Mononuclear cell (primary cell): ENCODE measurements at regions not wholly inside any gene's neighbourhood (a gene's known extent, or its start where the extent isn't known, plus 50 kb on each side); places are given as distances from the start of the nearest gene placed in this dataset.
A peak's percentile ranks its signal among the peaks of the same experiment; 100 is the strongest.

ENCODE experiments used
- H3K27me3 ChIP-seq: 2 replicates; pipeline ENCODE4 v1.6.0; 2011; ENCODE audit warnings: low read length, control low read depth; ENCODE audit not compliant: insufficient read depth
- H3K4me1 ChIP-seq: 2 replicates; pipeline ENCODE4 v1.5.1; 2011; ENCODE audit warnings: mild to moderate bottlenecking, low read length, control low read depth; ENCODE audit not compliant: insufficient read depth
- H3K4me3 ChIP-seq: 2 replicates; pipeline ENCODE4 v1.5.1; 2011; ENCODE audit warnings: mild to moderate bottlenecking, low read length, moderate library complexity
- H3K9me3 ChIP-seq: 2 replicates; pipeline ENCODE4 v1.5.1; 2011; ENCODE audit warnings: low read depth, mild to moderate bottlenecking, control low read depth, low read length

DNA sequence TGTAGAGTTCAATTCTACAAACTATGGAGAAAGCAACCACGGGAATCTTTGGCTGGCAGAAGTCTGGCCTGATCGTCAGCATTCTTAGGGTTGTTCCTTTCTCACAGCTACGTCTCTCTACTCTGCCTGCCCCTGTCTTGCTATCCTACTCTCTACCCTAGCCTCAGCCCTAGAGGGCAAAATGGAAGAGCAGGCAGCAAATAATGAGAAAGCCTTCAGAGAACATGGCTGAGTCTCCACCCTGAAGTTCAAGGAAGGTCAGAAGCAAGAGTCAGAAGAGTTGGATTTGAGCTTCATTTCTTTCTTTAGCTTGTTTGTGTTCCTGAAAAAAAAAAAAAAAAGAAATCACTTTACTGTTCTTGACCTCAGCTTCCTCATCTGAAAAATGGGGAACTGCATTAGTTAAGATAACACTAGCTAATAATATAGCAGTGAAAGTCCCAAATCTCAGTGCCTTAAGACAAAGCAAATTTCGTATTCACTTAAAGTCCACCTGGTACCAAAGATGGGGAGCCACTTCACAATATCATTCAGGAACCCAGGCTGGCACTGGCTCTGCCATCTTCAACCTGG, 50.2 kb upstream of the CCND2 start:
- no peaks in the 10 kb centered on the region for H3K27me3 ChIP-seq
- no peaks in the 10 kb centered on the region for H3K9me3 ChIP-seq
- H3K4me3 ChIP-seq: no peak overlapping the region
- peaks cover 40% of the 10 kb centered on the region for H3K4me1 ChIP-seq

GRCh38 chr12:4221258-4221620, 52.3 kb upstream of the CCND2 start:
- peaks cover 49% of the 10 kb centered on the region for H3K4me1 ChIP-seq
- H3K4me3 ChIP-seq: no peak overlapping the region
- H3K9me3 ChIP-seq: no peaks in the 10 kb centered on the region
- no peaks in the 10 kb centered on the region for H3K27me3 ChIP-seq

- Histone ChIP-seq H3K4me1 (peaks cover 53% of the 10 kb centered on the region), H3K9me3 (no peaks in the 10 kb centered on the region), H3K4me3 (no peak overlapping the region), H3K27me3 (no peaks in the 10 kb centered on the region)
Measured at GRCh38 chr12:4220536-4221257, 52.9 kb upstream of the CCND2 start.

DNA sequence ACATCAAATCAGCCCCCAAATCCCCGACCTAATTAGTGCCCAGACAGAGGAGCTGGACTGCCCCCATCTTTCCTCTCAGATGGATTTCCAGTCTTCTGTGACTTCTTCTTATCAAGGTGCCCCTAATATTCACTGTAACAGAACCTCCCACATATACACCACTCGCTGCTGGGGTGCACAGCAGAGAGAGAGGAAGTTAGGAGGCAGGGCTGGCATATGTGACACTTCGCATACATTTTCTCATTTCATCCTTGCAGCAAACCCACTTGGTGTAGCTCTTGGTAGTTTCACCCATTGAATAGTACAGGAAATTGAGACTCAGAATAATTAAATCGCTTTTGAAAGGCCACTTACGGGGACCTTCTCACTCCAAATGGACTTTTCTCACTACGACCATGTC, 56.5 kb upstream of the CCND2 start:
- Histone ChIP-seq H3K4me1 (peaks cover 49% of the 10 kb centered on the region), H3K27me3 (no peaks in the 10 kb centered on the region), H3K4me3 (no peak overlapping the region)

GRCh38 chr12:4216187-4216927, 57.2 kb upstream of the CCND2 start:
- H3K27me3 ChIP-seq: no peaks in the 10 kb centered on the region

More for the DNA sequence above, 56.5 kb upstream of the CCND2 start:
- no peaks in the 10 kb centered on the region for H3K9me3 ChIP-seq

DNA sequence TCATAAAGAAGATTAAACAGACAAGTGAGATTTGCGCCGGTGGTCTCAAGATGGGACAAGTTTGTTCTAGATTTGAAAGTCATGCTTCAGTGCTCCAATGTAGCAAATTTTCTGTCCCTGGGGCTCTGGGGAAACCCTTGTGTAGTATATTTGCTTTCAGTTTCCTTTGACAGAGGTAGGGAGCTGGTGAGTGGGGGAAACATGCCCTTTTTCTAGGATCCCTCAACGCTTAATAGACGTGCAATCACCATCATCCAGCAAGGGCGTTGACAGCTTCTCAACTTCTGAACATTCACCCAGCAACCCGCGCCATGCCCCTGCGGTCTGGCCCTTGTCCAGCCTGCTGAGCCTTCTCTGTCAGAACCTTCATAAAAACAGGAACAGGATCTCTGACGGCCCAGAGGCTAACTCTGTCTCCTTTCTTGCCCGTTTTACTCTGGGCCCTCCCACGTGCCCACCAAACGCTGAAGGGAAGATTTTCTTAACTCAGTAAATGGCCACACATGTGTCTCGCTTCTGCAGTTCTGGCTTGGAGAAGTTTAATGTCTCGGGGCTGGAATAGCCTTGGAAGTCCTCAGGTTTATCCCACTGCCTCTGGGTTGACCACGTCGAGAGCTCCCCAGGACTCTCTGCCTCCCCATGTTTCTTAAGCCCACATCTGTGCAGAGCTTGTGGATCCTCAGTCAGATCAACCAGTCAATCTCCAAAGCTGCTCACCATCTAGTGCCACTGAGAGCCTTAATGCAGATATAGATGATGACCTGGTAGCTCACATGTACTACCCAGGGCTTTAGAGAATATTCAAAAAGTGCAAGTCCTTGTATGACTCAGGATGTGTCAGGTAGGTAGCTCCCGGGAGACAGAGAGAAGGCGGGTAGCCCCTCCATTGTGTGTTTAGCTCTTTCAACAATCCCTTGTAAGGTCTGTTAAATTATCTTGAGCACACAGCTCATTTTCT, 58.1 kb upstream of the CCND2 start:
- peak overlapping the region; percentile 18 for H3K4me3 ChIP-seq

More at GRCh38 chr12:4216187-4216927, 57.2 kb upstream of the CCND2 start:
- Histone ChIP-seq H3K9me3 (no peaks in the 10 kb centered on the region), H3K4me1 (peaks cover 49% of the 10 kb centered on the region), H3K4me3 (no peak overlapping the region)

DNA sequence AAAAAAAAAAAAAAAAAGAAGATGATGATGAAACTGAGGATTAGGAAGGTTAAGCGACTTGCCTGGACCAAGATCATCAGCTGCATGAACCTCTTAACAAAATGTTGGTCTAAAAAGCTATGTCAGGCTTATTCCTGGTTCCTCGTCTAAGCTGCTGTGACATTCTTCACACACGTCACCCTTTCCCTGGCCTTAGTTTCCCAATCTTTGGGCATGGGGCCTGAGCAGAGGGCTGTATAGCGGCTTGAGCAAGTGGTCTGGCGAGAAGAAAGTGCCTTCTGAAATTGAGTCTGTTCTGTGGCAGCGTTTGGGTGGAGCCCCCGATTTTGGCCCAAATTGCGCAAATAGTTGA, 58.7 kb upstream of the CCND2 start:
- H3K4me1 ChIP-seq: peaks cover 41% of the 10 kb centered on the region
- H3K4me3 ChIP-seq: peak overlapping the region; percentile 18
- no peaks in the 10 kb centered on the region for H3K9me3 ChIP-seq
- H3K27me3 ChIP-seq: no peaks in the 10 kb centered on the region

More for the DNA sequence above, 58.1 kb upstream of the CCND2 start:
- Histone ChIP-seq H3K4me1 (peaks cover 47% of the 10 kb centered on the region), H3K9me3 (no peaks in the 10 kb centered on the region), H3K27me3 (no peaks in the 10 kb centered on the region)

GRCh38 chr12:4213471-4213870, 60.1 kb upstream of the CCND2 start:
- H3K27me3 ChIP-seq: no peaks in the 10 kb centered on the region
- H3K4me3 ChIP-seq: no peak overlapping the region
- peaks cover 51% of the 10 kb centered on the region for H3K4me1 ChIP-seq
- no peaks in the 10 kb centered on the region for H3K9me3 ChIP-seq

- no peaks in the 10 kb centered on the region for H3K9me3 ChIP-seq
- H3K27me3 ChIP-seq: no peaks in the 10 kb centered on the region
- no peak overlapping the region for H3K4me3 ChIP-seq
- H3K4me1 ChIP-seq: peaks cover 51% of the 10 kb centered on the region
Measured at GRCh38 chr12:4212845-4213244, 60.7 kb upstream of the CCND2 start.

- no peaks in the 10 kb centered on the region for H3K9me3 ChIP-seq
- no peak overlapping the region for H3K4me3 ChIP-seq
- H3K27me3 ChIP-seq: no peaks in the 10 kb centered on the region
- H3K4me1 ChIP-seq: peaks cover 39% of the 10 kb centered on the region
Measured at GRCh38 chr12:4211372-4211771, 62.2 kb upstream of the CCND2 start.

GRCh38 chr12:4210183-4210582, 63.4 kb upstream of the CCND2 start:
- peaks cover 35% of the 10 kb centered on the region for H3K4me1 ChIP-seq
- no peaks in the 10 kb centered on the region for H3K27me3 ChIP-seq
- H3K9me3 ChIP-seq: no peaks in the 10 kb centered on the region
- H3K4me3 ChIP-seq: no peak overlapping the region

- H3K9me3 ChIP-seq: no peaks in the 10 kb centered on the region
- H3K4me3 ChIP-seq: no peak overlapping the region
- H3K4me1 ChIP-seq: peaks cover 56% of the 10 kb centered on the region
- H3K27me3 ChIP-seq: no peaks in the 10 kb centered on the region
Measured at GRCh38 chr12:4206470-4206869, 67.1 kb upstream of the CCND2 start.

DNA sequence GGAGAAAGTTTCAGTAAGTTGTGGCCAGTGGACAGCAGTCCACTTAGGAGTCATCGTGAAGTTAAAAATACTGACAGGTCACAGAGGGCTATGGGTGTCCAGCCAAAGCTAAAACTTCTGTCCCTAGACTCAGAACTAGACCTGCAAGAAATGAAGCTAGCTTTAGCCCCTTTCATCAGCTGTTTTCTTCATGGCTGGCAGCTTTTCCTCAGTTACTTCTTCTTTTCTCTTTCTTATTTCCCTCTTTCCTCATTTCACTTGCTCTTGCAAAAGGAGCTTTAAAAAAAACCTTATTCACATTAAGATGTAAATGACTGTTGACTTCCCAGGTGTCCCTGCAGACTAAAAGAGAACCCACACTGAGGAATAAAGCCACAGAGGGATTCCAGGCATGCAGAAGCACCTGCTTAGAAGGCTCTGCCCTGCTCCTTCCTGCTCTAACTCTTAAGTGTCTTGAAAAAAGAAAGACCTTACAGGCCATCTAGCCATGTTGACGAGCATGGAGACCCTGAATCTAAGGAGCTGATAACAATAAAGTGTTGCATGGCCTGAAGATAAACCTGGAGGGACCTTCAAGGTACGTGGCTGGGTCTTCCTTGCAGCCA, 69.7 kb upstream of the CCND2 start:
- no peak overlapping the region for H3K4me3 ChIP-seq
- no peaks in the 10 kb centered on the region for H3K27me3 ChIP-seq
- H3K9me3 ChIP-seq: no peaks in the 10 kb centered on the region
- peaks cover 61% of the 10 kb centered on the region for H3K4me1 ChIP-seq

DNA sequence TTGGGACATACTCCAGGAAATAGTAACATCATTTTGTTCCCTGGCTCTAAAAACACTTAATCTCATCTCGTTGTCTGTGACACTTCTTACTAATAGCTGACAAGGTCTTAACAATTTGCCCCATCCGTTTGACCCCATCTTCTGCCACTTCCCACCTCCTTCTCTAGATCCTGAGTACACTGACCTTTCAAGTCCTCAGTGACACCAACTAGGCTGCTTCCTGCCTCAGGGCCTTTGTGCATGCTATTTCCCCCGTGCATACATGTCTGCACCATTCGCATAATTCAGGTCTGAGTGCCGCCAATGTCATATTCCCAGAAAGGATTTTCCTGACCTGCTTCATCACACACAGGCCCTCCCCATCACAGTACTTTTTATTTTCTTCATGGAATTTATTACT, 70.6 kb upstream of the CCND2 start:
- Histone ChIP-seq H3K4me3 (no peak overlapping the region), H3K27me3 (no peaks in the 10 kb centered on the region), H3K4me1 (peaks cover 60% of the 10 kb centered on the region), H3K9me3 (no peaks in the 10 kb centered on the region)
